GM11168 (cell line): ENCODE measurements at regions not wholly inside any gene's neighbourhood (a gene's known extent, or its start where the extent isn't known, plus 50 kb on each side); places are given as distances from the start of the nearest gene placed in this dataset.
"Not testable (repeated sequence)": the region's sequence is repeated elsewhere in the genome, so short reads cannot be mapped to it uniquely, and the experiment has no call there.

ENCODE experiments used
- in situ Hi-C: fragments of 300-500 bp; cut with MboI; formaldehyde crosslinking; loops from one replicate; pipeline ENCODE4 v1.12.0; 2022; ENCODE audit warnings: low sequenced_read_pairs; ENCODE audit not compliant: unreplicated experiment

GRCh38 chr6:150764334-150765066 lies 101.0 kb upstream of the MTHFD1L start:
- in situ Hi-C loops: no loop called here

- in situ Hi-C loops: no loop called here
These were observed 100.3 kb upstream of the MTHFD1L start for GRCh38 chr6:150765067-150765764.

- in situ Hi-C loops: no loop called here
These were observed 99.1 kb upstream of the MTHFD1L start for GRCh38 chr6:150766201-150766997.

GRCh38 chr6:150767161-150767560 lies 98.3 kb upstream of the MTHFD1L start:
- in situ Hi-C loops: no loop called here

- in situ Hi-C loops: no loop called here
These were observed 97.9 kb upstream of the MTHFD1L start for GRCh38 chr6:150767571-150768018.

GRCh38 chr6:150770637-150771036 lies 94.9 kb upstream of the MTHFD1L start:
- in situ Hi-C loops: no loop called here

GRCh38 chr6:150773969-150774368 lies 91.5 kb upstream of the MTHFD1L start:
- in situ Hi-C loops: no loop called here

- in situ Hi-C loops: no loop called here
These were observed 89.9 kb upstream of the MTHFD1L start for GRCh38 chr6:150775415-150776203.

GRCh38 chr6:150777736-150778135 lies 87.8 kb upstream of the MTHFD1L start:
- in situ Hi-C loops: no loop called here

- in situ Hi-C loops: no loop called here
These were observed 81.7 kb upstream of the MTHFD1L start for GRCh38 chr6:150783813-150784212.

- in situ Hi-C loops: no loop called here
These were observed 78.1 kb upstream of the MTHFD1L start for GRCh38 chr6:150787429-150787828.

- in situ Hi-C loops: no loop called here
These were observed 77.4 kb upstream of the MTHFD1L start for GRCh38 chr6:150788089-150788488.

GRCh38 chr6:150789906-150790305 lies 75.6 kb upstream of the MTHFD1L start:
- in situ Hi-C loops: not testable (repeated sequence)

GRCh38 chr6:150791717-150792116 lies 73.8 kb upstream of the MTHFD1L start:
- in situ Hi-C loops: no loop called here

- in situ Hi-C loops: no loop called here
These were observed 67.6 kb upstream of the MTHFD1L start for GRCh38 chr6:150797949-150798348.

- in situ Hi-C loops: no loop called here
These were observed 66.2 kb upstream of the MTHFD1L start for GRCh38 chr6:150799276-150799805.

- in situ Hi-C loops: loop anchor here (25.0 kb wide), 1 partner anchor 738 kb away; the partner anchor contains the start of gene ULBP3
These were observed 64.7 kb upstream of the MTHFD1L start for GRCh38 chr6:150800674-150801314.

GRCh38 chr6:150806790-150807189 lies 58.7 kb upstream of the MTHFD1L start:
- in situ Hi-C loops: loop anchor here (25.0 kb wide), 1 partner anchor 744 kb away; the partner anchor contains the start of gene ULBP3

- in situ Hi-C loops: loop anchor here (5.0 to 25.0 kb wide), 2 partner anchors 401 to 751 kb away; partner anchors contain the start of gene ULBP3
These were observed 52.0 kb upstream of the MTHFD1L start for GRCh38 chr6:150813319-150813992.
